ENCODE measurements at regions not wholly inside any gene's neighbourhood (a gene's known extent, or its start where the extent isn't known, plus 50 kb on each side); places are given as distances from the start of the nearest gene placed in this dataset.

DNA sequence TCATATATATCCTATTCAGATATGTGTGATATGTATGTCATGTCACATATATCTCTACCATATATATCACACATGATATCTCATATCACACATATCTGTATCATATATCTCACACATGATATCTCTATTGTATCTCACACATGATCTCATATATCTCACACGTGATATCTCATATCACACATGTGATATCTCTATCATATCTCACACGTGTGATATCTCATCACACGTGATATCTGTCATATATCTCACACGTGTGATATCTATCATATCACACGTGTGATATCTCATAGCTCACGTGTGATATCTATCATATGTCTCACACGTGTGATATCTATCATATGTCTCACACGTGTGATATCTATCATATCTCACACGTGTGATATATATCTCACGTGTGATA lies 240.7 kb downstream of the MAP2K4 start:
- TF ChIP-seq, protein P1, sequence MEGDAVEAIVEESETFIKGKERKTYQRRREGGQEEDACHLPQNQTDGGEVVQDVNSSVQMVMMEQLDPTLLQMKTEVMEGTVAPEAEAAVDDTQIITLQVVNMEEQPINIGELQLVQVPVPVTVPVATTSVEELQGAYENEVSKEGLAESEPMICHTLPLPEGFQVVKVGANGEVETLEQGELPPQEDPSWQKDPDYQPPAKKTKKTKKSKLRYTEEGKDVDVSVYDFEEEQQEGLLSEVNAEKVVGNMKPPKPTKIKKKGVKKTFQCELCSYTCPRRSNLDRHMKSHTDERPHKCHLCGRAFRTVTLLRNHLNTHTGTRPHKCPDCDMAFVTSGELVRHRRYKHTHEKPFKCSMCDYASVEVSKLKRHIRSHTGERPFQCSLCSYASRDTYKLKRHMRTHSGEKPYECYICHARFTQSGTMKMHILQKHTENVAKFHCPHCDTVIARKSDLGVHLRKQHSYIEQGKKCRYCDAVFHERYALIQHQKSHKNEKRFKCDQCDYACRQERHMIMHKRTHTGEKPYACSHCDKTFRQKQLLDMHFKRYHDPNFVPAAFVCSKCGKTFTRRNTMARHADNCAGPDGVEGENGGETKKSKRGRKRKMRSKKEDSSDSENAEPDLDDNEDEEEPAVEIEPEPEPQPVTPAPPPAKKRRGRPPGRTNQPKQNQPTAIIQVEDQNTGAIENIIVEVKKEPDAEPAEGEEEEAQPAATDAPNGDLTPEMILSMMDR (IDR thresholded peaks at IDR 0.05): no peak
- no peak for TF ChIP-seq POLR2A (IDR thresholded peaks at IDR 0.05)
- TF ChIP-seq EP300 (IDR thresholded peaks at IDR 0.05): no peak

All from suprapubic skin (tissue), 3 donors.